Activated CD4-positive, alpha-beta T cell treated with anti-CD3 and anti-CD28 coated beads, Interleukin-2, amount 50 U/mL, for 4 hours (primary cell): ENCODE measurements at regions not wholly inside any gene's neighbourhood (a gene's known extent, or its start where the extent isn't known, plus 50 kb on each side); places are given as distances from the start of the nearest gene placed in this dataset.
"Not testable (repeated sequence)": the region's sequence is repeated elsewhere in the genome, so short reads cannot be mapped to it uniquely, and the experiment has no call there.

ENCODE experiments used
- DNase-seq, 2 experiments: peaks; one replicate each; pipeline ENCODE4 v3.0.0-alpha.2; 2020

GRCh38 chr6:169856442-169857342, 105.3 kb downstream of the ERMARD start:
- DNase-seq, result not testable (repeated sequence)

- no peak for DNase-seq
Measured at GRCh38 chr6:169854813-169855212, 103.4 kb downstream of the ERMARD start.

GRCh38 chr6:169854083-169854725, 102.8 kb downstream of the ERMARD start:
- DNase-seq, result no peak

- no peak for DNase-seq
Measured at GRCh38 chr6:169853196-169854082, 102.0 kb downstream of the ERMARD start.

- DNase-seq, result no peak
Measured at GRCh38 chr6:169852504-169853195, 101.2 kb downstream of the ERMARD start.

GRCh38 chr6:169851641-169852503, 100.5 kb downstream of the ERMARD start:
- no peak for DNase-seq

GRCh38 chr6:169850746-169851145, 99.3 kb downstream of the ERMARD start:
- DNase-seq, result no peak

- DNase-seq, result no peak
Measured at GRCh38 chr6:169850154-169850553, 98.7 kb downstream of the ERMARD start.

GRCh38 chr6:169849396-169849795, 98.0 kb downstream of the ERMARD start:
- no peak for DNase-seq

- DNase-seq, result no peak
Measured at GRCh38 chr6:169848946-169849345, 97.5 kb downstream of the ERMARD start.

GRCh38 chr6:169847901-169848311, 96.5 kb downstream of the ERMARD start:
- no peak for DNase-seq

GRCh38 chr6:169847141-169847674, 95.8 kb downstream of the ERMARD start:
- DNase-seq, result no peak

GRCh38 chr6:169846286-169847056, 95.0 kb downstream of the ERMARD start:
- no peak for DNase-seq

- DNase-seq, result no peak
Measured at GRCh38 chr6:169845426-169846285, 94.2 kb downstream of the ERMARD start.

GRCh38 chr6:169844946-169845345, 93.5 kb downstream of the ERMARD start:
- DNase-seq, result no peak

GRCh38 chr6:169843991-169844390, 92.6 kb downstream of the ERMARD start:
- DNase-seq, result no peak

- no peak for DNase-seq
Measured at GRCh38 chr6:169843110-169843509, 91.7 kb downstream of the ERMARD start.

GRCh38 chr6:169841907-169842606, 90.6 kb downstream of the ERMARD start:
- no peak for DNase-seq

GRCh38 chr6:169841251-169841650, 89.8 kb downstream of the ERMARD start:
- no peak for DNase-seq
